Suppressor macrophage treated with lipopolysaccharide for 4 hours (primary cell): ENCODE measurements at regions not wholly inside any gene's neighbourhood (a gene's known extent, or its start where the extent isn't known, plus 50 kb on each side); places are given as distances from the start of the nearest gene placed in this dataset.

Experiments used
- DNase-seq: peaks from one replicate; pipeline ENCODE4 v3.0.0-alpha.2; 2020

- no peak for DNase-seq
These were observed 222.1 kb upstream of the RPL34 start for GRCh38 chr4:108398316-108398715.

- no peak for DNase-seq
These were observed 222.5 kb upstream of the RPL34 start for GRCh38 chr4:108397850-108398249.

- no peak for DNase-seq
These were observed 223.4 kb upstream of the RPL34 start for GRCh38 chr4:108396900-108397497.

- no peak for DNase-seq
These were observed 224.6 kb upstream of the RPL34 start for GRCh38 chr4:108395786-108396185.

- no peak for DNase-seq
These were observed 225.2 kb upstream of the LEF1 start for GRCh38 chr4:108393890-108394472.

- DNase-seq, result peak; percentile 29
These were observed 223.1 kb upstream of the LEF1 start for GRCh38 chr4:108391701-108392455.

GRCh38 chr4:108385076-108385475 is 216.3 kb upstream of the LEF1 start:
- DNase-seq, result no peak

GRCh38 chr4:108384544-108384943 is 215.8 kb upstream of the LEF1 start:
- no peak for DNase-seq

GRCh38 chr4:108383157-108383556 is 214.4 kb upstream of the LEF1 start:
- DNase-seq, result no peak

- DNase-seq, result no peak
These were observed 214.0 kb upstream of the LEF1 start for GRCh38 chr4:108382751-108383150.

GRCh38 chr4:108378164-108378563 is 209.4 kb upstream of the LEF1 start:
- no peak for DNase-seq

GRCh38 chr4:108377021-108377420 is 208.3 kb upstream of the LEF1 start:
- DNase-seq, result no peak

- no peak for DNase-seq
These were observed 206.7 kb upstream of the LEF1 start for GRCh38 chr4:108375434-108375833.

GRCh38 chr4:108372681-108373080 is 203.9 kb upstream of the LEF1 start:
- no peak for DNase-seq

GRCh38 chr4:108371282-108371681 is 202.6 kb upstream of the LEF1 start:
- DNase-seq, result no peak

- DNase-seq, result no peak
These were observed 201.8 kb upstream of the LEF1 start for GRCh38 chr4:108370291-108371141.

- DNase-seq, result no peak
These were observed 200.4 kb upstream of the LEF1 start for GRCh38 chr4:108369035-108369655.

GRCh38 chr4:108367751-108368150 is 199.0 kb upstream of the LEF1 start:
- no peak for DNase-seq

GRCh38 chr4:108366716-108367115 is 198.0 kb upstream of the LEF1 start:
- no peak for DNase-seq

GRCh38 chr4:108365551-108365950 is 196.8 kb upstream of the LEF1 start:
- no peak for DNase-seq

- DNase-seq, result no peak
These were observed 193.2 kb upstream of the LEF1 start for GRCh38 chr4:108361886-108362285.

GRCh38 chr4:108361446-108361820 is 192.7 kb upstream of the LEF1 start:
- DNase-seq, result no peak
